ENCODE measurements at regions not wholly inside any gene's neighbourhood (a gene's known extent, or its start where the extent isn't known, plus 50 kb on each side); places are given as distances from the start of the nearest gene placed in this dataset.

DNA sequence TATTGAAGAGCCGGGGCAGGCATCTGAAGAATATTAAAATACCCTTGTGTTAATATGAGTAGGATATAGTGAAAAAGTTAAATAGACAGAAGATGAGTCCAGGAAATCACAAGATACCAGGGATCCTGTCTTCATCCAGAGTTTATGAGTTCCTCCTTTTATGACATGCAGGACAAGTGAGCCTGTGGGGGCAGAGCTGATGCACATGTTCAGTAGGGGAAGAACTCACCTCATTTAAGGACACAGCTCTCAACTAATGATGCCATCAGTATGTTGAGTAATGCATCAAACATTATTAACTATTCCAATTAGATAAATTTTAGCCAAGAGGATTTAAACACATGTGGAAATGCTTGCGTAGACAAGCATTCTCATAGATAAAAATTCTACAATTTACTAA lies 435.8 kb upstream of the AKR1E2 start:
- TF ChIP-seq, protein P1, sequence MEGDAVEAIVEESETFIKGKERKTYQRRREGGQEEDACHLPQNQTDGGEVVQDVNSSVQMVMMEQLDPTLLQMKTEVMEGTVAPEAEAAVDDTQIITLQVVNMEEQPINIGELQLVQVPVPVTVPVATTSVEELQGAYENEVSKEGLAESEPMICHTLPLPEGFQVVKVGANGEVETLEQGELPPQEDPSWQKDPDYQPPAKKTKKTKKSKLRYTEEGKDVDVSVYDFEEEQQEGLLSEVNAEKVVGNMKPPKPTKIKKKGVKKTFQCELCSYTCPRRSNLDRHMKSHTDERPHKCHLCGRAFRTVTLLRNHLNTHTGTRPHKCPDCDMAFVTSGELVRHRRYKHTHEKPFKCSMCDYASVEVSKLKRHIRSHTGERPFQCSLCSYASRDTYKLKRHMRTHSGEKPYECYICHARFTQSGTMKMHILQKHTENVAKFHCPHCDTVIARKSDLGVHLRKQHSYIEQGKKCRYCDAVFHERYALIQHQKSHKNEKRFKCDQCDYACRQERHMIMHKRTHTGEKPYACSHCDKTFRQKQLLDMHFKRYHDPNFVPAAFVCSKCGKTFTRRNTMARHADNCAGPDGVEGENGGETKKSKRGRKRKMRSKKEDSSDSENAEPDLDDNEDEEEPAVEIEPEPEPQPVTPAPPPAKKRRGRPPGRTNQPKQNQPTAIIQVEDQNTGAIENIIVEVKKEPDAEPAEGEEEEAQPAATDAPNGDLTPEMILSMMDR (IDR thresholded peaks at IDR 0.05 in 8 of 11, conservative IDR thresholded peaks at IDR 0.05 in 3 of 11), result no peak
- no peak for TF ChIP-seq POLR2A (IDR thresholded peaks at IDR 0.05)
